Keratinocyte (primary cell): ENCODE measurements at regions not wholly inside any gene's neighbourhood (a gene's known extent, or its start where the extent isn't known, plus 50 kb on each side); places are given as distances from the start of the nearest gene placed in this dataset.

Experiments
- DNase-seq: peaks from one replicate; pipeline ENCODE4 v3.0.0-alpha.2; 2011; ENCODE audit warnings: low read depth, missing footprints, low spot score
- FAIRE-seq: peaks from 2 replicates; lab custom pipeline; 2011; peaks lifted over from hg19 to GRCh38; lab: Jason Lieb, UNC
- H2AFZ ChIP-seq: 2 replicates; pipeline ENCODE4 v1.6.0; 2012; ENCODE audit warnings: low read length, control low read depth, inconsistent platforms; ENCODE audit not compliant: control insufficient read depth
- H3K27ac ChIP-seq: 2 replicates; pipeline ENCODE4 v1.5.1; 2011; ENCODE audit warnings: low read length; ENCODE audit not compliant: control insufficient read depth, insufficient read depth
- H3K27me3 ChIP-seq: 3 replicates; pipeline ENCODE4 v1.6.0; 2011; ENCODE audit warnings: low read length; ENCODE audit not compliant: control insufficient read depth, insufficient read depth; ENCODE audit errors: extremely low read depth
- H3K36me3 ChIP-seq, 2 experiments: 2 replicates in 1 of 2; 3 replicates in 1 of 2; pipeline ENCODE4 v1.5.1; 2011; ENCODE audit warnings: low read length in 2 of 2, mild to moderate bottlenecking in 1 of 2; ENCODE audit not compliant: control insufficient read depth in 2 of 2, insufficient read depth in 2 of 2; ENCODE audit errors: extremely low read depth in 1 of 2
- H3K4me1 ChIP-seq: 3 replicates; pipeline ENCODE4 v1.5.1; 2011; ENCODE audit warnings: low read length; ENCODE audit not compliant: control insufficient read depth, insufficient read depth; ENCODE audit errors: extremely low read depth
- H3K4me2 ChIP-seq: 3 replicates; pipeline ENCODE4 v1.6.0; 2011; ENCODE audit warnings: low read depth, low read length; ENCODE audit not compliant: control insufficient read depth, insufficient read depth; ENCODE audit errors: extremely low read depth
- H3K4me3 ChIP-seq, 3 experiments: fragments of 200-600 bp in 1 of 3; sonication (generic) in 1 of 3; 2 replicates in 2 of 3; 3 replicates in 1 of 3; pipeline ENCODE4 v1.5.1; 2011 to 2016; ENCODE audit warnings: low read length in 3 of 3, mild to moderate bottlenecking in 3 of 3, control low read depth in 2 of 3, inconsistent platforms in 1 of 3, low read depth in 1 of 3, mixed read lengths in 1 of 3, mixed run types in 1 of 3, moderate library complexity in 1 of 3; ENCODE audit not compliant: control insufficient read depth in 2 of 3, insufficient read depth in 2 of 3; ENCODE audit errors: extremely low read depth in 1 of 3
- H3K79me2 ChIP-seq: 2 replicates; pipeline ENCODE4 v1.6.0; 2012; ENCODE audit warnings: low read length; ENCODE audit not compliant: control insufficient read depth, insufficient read depth
- H3K9ac ChIP-seq: 3 replicates; pipeline ENCODE4 v1.6.0; 2011; ENCODE audit warnings: low read length; ENCODE audit not compliant: control insufficient read depth, insufficient read depth; ENCODE audit errors: extremely low read depth
- H3K9me1 ChIP-seq: 3 replicates; pipeline ENCODE4 v1.6.0; 2011; ENCODE audit warnings: low read length; ENCODE audit not compliant: control insufficient read depth, insufficient read depth; ENCODE audit errors: extremely low read depth
- H3K9me3 ChIP-seq: 2 replicates; pipeline ENCODE4 v1.5.1; 2012; ENCODE audit warnings: low read depth, low read length; ENCODE audit not compliant: control insufficient read depth
- H4K20me1 ChIP-seq: 3 replicates; pipeline ENCODE4 v1.6.0; 2011; ENCODE audit warnings: low read length; ENCODE audit not compliant: control insufficient read depth, insufficient read depth; ENCODE audit errors: extremely low read depth
- EZH2 ChIP-seq: IDR thresholded peaks from one replicate; pipeline ENCODE4 v1.6.1; 2012; ENCODE audit warnings: inconsistent platforms, mild to moderate bottlenecking, low read length, moderate library complexity
- dilution Hi-C: fragments of 300-500 bp; cut with MboI; formaldehyde crosslinking; loops from one replicate; pipeline ENCODE4 v1.7.0; 2020; ENCODE audit warnings: low sequenced_read_pairs; ENCODE audit not compliant: extremely low pct_ligation_motif_present
- TF ChIP-seq, protein P1 (sequence below), 3 experiments: IDR thresholded peaks in 1 of 3; conservative IDR thresholded peaks in 1 of 3; optimal IDR thresholded peaks in 1 of 3; 2 replicates in 2 of 3; 3 replicates in 1 of 3; pipeline versions ENCODE3 to v1.5.1; 2011; ENCODE audit warnings: low read length in 3 of 3, mild to moderate bottlenecking in 3 of 3, moderate library complexity in 2 of 3, control low read depth in 1 of 3, inconsistent platforms in 1 of 3; ENCODE audit not compliant: insufficient read depth in 2 of 3; ENCODE audit errors: extremely low read depth in 1 of 3

DNA sequence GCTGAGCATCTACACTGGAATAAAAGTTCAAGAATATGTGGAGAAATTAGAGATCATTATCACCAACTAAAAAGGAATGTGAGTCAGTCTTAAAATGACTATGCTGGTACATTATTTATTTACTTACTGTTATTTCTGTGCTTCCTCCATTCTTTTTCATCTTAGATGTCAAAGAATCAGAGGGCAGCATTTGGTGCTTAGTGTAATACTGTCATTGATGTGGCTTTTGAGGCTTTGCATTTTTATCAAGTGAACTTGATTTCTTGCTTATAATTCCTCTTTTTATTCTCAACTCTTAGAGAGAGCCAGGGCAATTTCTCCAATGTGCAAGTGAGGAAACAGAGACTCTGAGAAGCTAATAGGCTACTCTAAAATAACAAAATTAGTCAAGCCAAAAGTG, 163.7 kb upstream of the TRPC7 start:
- Histone ChIP-seq H3K4me3 (no peak overlapping the region), H3K4me1 (no peaks in the 10 kb centered on the region), H2AFZ (no peak overlapping the region), H3K36me3 (no peaks in the 10 kb centered on the region), H4K20me1 (no peaks in the 10 kb centered on the region), H3K9me1 (no peaks in the 10 kb centered on the region), H3K9ac (no peak overlapping the region), H3K4me2 (no peak overlapping the region), H3K27me3 (no peaks in the 10 kb centered on the region), H3K27ac (no peak overlapping the region), H3K79me2 (no peaks in the 10 kb centered on the region), H3K9me3 (no peaks in the 10 kb centered on the region)
- FAIRE-seq (no peak), DNase-seq (no peak)
- no peak for TF ChIP-seq EZH2
- TF ChIP-seq, protein P1, sequence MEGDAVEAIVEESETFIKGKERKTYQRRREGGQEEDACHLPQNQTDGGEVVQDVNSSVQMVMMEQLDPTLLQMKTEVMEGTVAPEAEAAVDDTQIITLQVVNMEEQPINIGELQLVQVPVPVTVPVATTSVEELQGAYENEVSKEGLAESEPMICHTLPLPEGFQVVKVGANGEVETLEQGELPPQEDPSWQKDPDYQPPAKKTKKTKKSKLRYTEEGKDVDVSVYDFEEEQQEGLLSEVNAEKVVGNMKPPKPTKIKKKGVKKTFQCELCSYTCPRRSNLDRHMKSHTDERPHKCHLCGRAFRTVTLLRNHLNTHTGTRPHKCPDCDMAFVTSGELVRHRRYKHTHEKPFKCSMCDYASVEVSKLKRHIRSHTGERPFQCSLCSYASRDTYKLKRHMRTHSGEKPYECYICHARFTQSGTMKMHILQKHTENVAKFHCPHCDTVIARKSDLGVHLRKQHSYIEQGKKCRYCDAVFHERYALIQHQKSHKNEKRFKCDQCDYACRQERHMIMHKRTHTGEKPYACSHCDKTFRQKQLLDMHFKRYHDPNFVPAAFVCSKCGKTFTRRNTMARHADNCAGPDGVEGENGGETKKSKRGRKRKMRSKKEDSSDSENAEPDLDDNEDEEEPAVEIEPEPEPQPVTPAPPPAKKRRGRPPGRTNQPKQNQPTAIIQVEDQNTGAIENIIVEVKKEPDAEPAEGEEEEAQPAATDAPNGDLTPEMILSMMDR (optimal IDR thresholded peaks at IDR 0.05 in 1 of 3, IDR thresholded peaks at IDR 0.05 in 1 of 3, conservative IDR thresholded peaks at IDR 0.05 in 1 of 3; ENCODE audit: extremely low read depth in 1 of 3, insufficient read depth in 2 of 3, low read length in 3 of 3): no peak
- dilution Hi-C loops: no loop called here

DNA sequence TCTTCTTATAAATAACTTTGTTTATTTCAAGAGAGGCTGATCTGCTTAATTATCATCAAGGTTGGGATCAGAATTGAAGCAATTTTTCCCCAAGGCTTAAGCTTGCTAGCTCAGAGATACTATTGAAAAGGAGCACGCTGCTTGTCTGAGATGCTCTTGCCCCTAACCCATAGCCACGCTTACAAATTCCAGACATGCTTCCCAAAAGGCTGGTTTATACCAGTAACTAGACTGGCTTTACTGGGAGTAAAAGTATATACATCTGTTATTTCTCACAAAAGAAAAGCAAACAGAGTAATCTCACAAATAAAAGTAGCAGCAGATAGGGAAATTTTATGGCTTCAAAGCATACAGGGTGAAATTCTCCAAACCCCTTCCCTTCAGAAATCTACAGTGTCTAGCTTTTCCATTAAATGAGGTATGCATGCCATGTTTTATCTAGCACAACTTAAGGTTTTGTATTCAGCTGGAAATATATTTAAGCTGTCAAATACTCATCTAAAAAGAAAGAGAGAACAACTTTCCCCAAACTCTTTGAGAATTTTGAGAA, 163.2 kb upstream of the TRPC7 start:
- H3K4me1 ChIP-seq: no peaks in the 10 kb centered on the region
- TF ChIP-seq, protein P1 (optimal IDR thresholded peaks at IDR 0.05 in 1 of 3, IDR thresholded peaks at IDR 0.05 in 1 of 3, conservative IDR thresholded peaks at IDR 0.05 in 1 of 3; ENCODE audit: extremely low read depth in 1 of 3, insufficient read depth in 2 of 3, low read length in 3 of 3): no peak
- no peak for TF ChIP-seq EZH2
- H3K27me3 ChIP-seq: no peaks in the 10 kb centered on the region
- no peak overlapping the region for H3K9ac ChIP-seq
- no peak overlapping the region for H2AFZ ChIP-seq
- DNase-seq: no peak
- no peak overlapping the region for H3K4me2 ChIP-seq
- no peaks in the 10 kb centered on the region for H3K36me3 ChIP-seq
- no peak for FAIRE-seq
- H3K79me2 ChIP-seq: no peaks in the 10 kb centered on the region
- H4K20me1 ChIP-seq: no peaks in the 10 kb centered on the region
- H3K27ac ChIP-seq: no peak overlapping the region
- no peak overlapping the region for H3K4me3 ChIP-seq
- H3K9me3 ChIP-seq: no peaks in the 10 kb centered on the region
- H3K9me1 ChIP-seq: no peaks in the 10 kb centered on the region
- dilution Hi-C loops: no loop called here
